MM.1S (cell line): ENCODE measurements at regions not wholly inside any gene's neighbourhood (a gene's known extent, or its start where the extent isn't known, plus 50 kb on each side); places are given as distances from the start of the nearest gene placed in this dataset.

Source experiments
- DNase-seq: peaks from one replicate; pipeline ENCODE4 v3.0.0-alpha.2; 2015
- H2AFZ ChIP-seq: fragments of 300-600 bp; sonication (generic); 2 replicates; pipeline ENCODE4 v1.6.0; 2016; ENCODE audit warnings: antibody characterized with exemption, low read length
- H3F3A ChIP-seq: fragments of 300-600 bp; sonication (generic); 2 replicates; pipeline ENCODE4 v1.6.1; 2016; ENCODE audit warnings: mild to moderate bottlenecking, antibody characterized with exemption, low read length, moderate library complexity, mixed read lengths; ENCODE audit not compliant: insufficient read depth
- H3K27ac ChIP-seq: fragments of 300-600 bp; sonication (generic); 2 replicates; pipeline ENCODE4 v1.5.1; 2016; ENCODE audit warnings: mild to moderate bottlenecking, low read length
- H3K27me3 ChIP-seq: fragments of 300-600 bp; sonication (generic); replicated peaks from 2 replicates; pipeline ENCODE4 v1.6.0; 2016; ENCODE audit warnings: low read length; ENCODE audit not compliant: insufficient read depth
- H3K36me3 ChIP-seq: fragments of 300-600 bp; sonication (generic); replicated peaks from 2 replicates; pipeline ENCODE4 v1.6.1; 2016; ENCODE audit warnings: mild to moderate bottlenecking, low read length, mixed read lengths; ENCODE audit not compliant: insufficient read depth
- H3K4me1 ChIP-seq: fragments of 300-600 bp; sonication (generic); 2 replicates; pipeline ENCODE4 v1.6.1; 2016; ENCODE audit warnings: low read length, mixed read lengths
- H3K4me2 ChIP-seq: fragments of 300-600 bp; sonication (generic); 2 replicates; pipeline ENCODE4 v1.6.0; 2016; ENCODE audit warnings: low read depth, low read length
- H3K4me3 ChIP-seq: fragments of 300-600 bp; sonication (generic); 2 replicates; pipeline ENCODE4 v1.5.1; 2016; ENCODE audit warnings: low read length, mixed read lengths
- H3K79me2 ChIP-seq: fragments of 300-600 bp; sonication (generic); 2 replicates; pipeline ENCODE4 v1.6.1; 2016; ENCODE audit warnings: mixed run types, low read length, mixed read lengths
- H3K9ac ChIP-seq: fragments of 300-600 bp; sonication (generic); 2 replicates; pipeline ENCODE4 v1.6.1; 2016; ENCODE audit warnings: low read length, mixed read lengths
- H3K9me2 ChIP-seq: fragments of 300-600 bp; sonication (generic); replicated peaks from 2 replicates; pipeline ENCODE4 v1.6.1; 2016; ENCODE audit warnings: mild to moderate bottlenecking, low read length, mixed read lengths; ENCODE audit not compliant: insufficient read depth
- H3K9me3 ChIP-seq: fragments of 300-600 bp; sonication (generic); replicated peaks from 2 replicates; pipeline ENCODE4 v1.6.1; 2016; ENCODE audit warnings: mild to moderate bottlenecking, low read length, mixed read lengths; ENCODE audit not compliant: insufficient read depth
- H4K20me1 ChIP-seq: fragments of 300-600 bp; sonication (generic); 2 replicates; pipeline ENCODE4 v1.6.1; 2016; ENCODE audit warnings: mild to moderate bottlenecking, low read length, moderate library complexity, mixed read lengths; ENCODE audit not compliant: insufficient read depth
- EZH2 ChIP-seq: fragments of 300-600 bp; sonication (generic); optimal IDR thresholded peaks from 2 replicates; pipeline ENCODE3; 2017; ENCODE audit warnings: low read depth, mild to moderate bottlenecking, antibody characterized with exemption, low read length, mixed read lengths
- EZH2phosphoT487 ChIP-seq: fragments of 300-600 bp; sonication (generic); IDR thresholded peaks from 2 replicates; pipeline ENCODE4 v1.6.1; 2018; ENCODE audit warnings: antibody characterized with exemption, low read length
- TF ChIP-seq, protein P1 (sequence below): fragments of 300-600 bp; sonication (generic); IDR thresholded peaks from 2 replicates; pipeline ENCODE4 v1.5.1; 2016; ENCODE audit warnings: antibody characterized with exemption, low read length, mixed read lengths

DNA sequence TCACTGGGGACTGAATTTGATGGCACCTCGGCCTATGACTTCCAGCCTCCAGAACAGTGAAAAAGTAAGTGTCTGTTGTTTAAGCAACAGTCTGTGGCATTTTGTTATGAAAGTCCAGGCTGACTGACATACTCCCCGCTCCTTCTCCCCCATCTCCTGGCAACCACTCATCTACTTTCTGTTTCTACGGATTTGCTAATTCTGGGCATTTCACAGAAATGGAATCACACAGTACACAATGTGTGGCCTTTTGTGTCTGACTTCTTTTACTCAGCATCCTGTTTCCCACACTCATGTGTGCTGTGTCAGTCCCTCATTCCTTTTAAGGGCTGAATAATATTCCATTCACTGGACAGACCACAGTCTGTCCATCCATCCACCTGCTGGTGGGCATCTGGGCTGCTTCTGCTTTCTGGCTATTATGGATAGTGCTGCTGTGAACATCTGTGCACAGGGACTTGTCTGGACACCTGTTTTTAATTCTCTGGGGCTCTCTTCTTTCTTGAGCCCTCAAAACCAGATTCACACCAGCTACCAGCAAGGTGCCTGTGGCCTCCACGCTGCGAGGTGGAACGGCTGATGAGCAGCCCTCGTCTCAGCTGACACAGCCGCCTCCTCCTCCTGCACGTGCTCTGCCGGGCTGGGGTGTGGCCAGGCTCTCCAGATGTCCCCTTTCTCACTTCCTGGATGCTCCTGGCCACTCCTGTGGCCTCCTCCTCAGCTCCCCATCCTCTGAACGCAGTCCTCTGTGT, 333.1 kb downstream of the CTTN start:
- Histone ChIP-seq H3K4me3 (no peak overlapping the region), H4K20me1 (no peaks in the 10 kb centered on the region), H3K9me2 (no peaks in the 10 kb centered on the region), H3K4me2 (no peak overlapping the region), H3K9me3 (no peaks in the 10 kb centered on the region), H3F3A (no peaks in the 10 kb centered on the region), H2AFZ (no peak overlapping the region), H3K36me3 (no peaks in the 10 kb centered on the region), H3K79me2 (no peaks in the 10 kb centered on the region), H3K27me3 (peaks cover 93% of the 10 kb centered on the region), H3K9ac (no peak overlapping the region), H3K4me1 (no peaks in the 10 kb centered on the region), H3K27ac (no peak overlapping the region)
- no peak for TF ChIP-seq EZH2phosphoT487
- TF ChIP-seq, protein P1, sequence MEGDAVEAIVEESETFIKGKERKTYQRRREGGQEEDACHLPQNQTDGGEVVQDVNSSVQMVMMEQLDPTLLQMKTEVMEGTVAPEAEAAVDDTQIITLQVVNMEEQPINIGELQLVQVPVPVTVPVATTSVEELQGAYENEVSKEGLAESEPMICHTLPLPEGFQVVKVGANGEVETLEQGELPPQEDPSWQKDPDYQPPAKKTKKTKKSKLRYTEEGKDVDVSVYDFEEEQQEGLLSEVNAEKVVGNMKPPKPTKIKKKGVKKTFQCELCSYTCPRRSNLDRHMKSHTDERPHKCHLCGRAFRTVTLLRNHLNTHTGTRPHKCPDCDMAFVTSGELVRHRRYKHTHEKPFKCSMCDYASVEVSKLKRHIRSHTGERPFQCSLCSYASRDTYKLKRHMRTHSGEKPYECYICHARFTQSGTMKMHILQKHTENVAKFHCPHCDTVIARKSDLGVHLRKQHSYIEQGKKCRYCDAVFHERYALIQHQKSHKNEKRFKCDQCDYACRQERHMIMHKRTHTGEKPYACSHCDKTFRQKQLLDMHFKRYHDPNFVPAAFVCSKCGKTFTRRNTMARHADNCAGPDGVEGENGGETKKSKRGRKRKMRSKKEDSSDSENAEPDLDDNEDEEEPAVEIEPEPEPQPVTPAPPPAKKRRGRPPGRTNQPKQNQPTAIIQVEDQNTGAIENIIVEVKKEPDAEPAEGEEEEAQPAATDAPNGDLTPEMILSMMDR, result no peak
- no peak for DNase-seq

DNA sequence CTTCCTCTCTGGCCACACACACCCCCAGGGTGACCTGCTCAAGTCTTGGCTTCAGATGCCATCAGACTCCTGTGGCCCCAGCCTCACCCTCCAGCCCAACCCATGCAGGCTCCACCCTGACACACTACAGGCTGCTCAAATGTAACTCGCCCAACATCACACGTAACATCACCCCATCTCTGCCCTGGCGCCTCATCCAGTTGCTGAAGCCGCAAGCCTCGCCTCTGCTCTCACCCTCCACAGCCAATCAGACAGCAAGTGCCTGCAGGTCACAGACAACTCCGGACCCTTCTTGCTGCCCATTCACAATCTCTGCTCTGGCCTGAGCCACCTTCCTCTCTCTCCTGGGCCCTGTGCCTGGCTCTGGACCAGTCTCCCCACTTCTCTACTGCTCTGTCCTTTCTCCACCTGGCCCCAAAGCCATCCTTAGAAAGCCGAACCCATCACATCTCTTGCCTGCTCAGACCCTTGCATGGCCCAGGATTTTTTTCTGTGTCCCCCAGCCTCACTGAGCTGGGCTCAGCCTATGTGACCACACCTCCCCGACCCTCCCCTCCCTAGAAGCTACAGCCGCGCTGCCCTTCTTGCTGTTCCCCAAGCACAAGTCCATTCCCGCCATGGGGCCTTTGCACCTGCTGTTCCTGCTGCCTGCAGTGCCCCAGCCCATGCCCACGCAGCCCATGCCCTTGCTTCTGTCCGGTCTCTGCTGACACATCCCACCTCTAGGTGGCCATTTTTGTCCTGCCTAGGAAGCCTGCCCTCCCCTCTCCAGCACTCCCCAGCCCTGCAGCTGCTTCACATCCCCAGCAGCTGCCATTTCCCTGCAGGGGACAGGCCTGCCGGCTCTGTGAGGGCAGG, 333.9 kb downstream of the CTTN start:
- H3K36me3 ChIP-seq, result no peaks in the 10 kb centered on the region
- H3K9me2 ChIP-seq, result no peaks in the 10 kb centered on the region
- H3K27me3 ChIP-seq, result peaks cover 94% of the 10 kb centered on the region
- H3K9ac ChIP-seq, result no peak overlapping the region
- no peaks in the 10 kb centered on the region for H3K4me1 ChIP-seq
- H3K4me3 ChIP-seq, result no peak overlapping the region
- TF ChIP-seq, protein P1, result no peak
- TF ChIP-seq EZH2phosphoT487 (no peak), EZH2 (no peak)
- no peak overlapping the region for H3K4me2 ChIP-seq
- no peaks in the 10 kb centered on the region for H3F3A ChIP-seq
- no peak overlapping the region for H3K27ac ChIP-seq
- no peaks in the 10 kb centered on the region for H3K79me2 ChIP-seq
- H4K20me1 ChIP-seq, result no peaks in the 10 kb centered on the region
- DNase-seq, result no peak
- H3K9me3 ChIP-seq, result no peaks in the 10 kb centered on the region
- H2AFZ ChIP-seq, result no peak overlapping the region

DNA sequence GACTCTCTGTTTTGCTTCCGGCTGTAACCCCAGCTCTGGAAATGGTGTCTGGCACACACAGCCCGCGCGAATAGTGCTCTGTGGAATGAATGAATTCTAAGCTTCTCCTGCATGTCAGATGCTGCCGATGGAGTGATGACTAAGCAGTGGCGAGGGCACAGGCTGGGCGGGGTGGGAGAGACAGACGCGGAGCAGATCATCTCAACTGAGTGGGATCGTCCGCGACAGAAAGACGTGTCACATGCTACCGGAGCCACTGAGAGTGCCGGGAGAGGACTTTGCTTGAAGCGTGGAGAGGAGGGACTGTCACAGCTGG, 334.5 kb downstream of the CTTN start:
- no peak for DNase-seq
- H3K27me3 ChIP-seq, result peaks cover 94% of the 10 kb centered on the region
- H3K9me2 ChIP-seq, result no peaks in the 10 kb centered on the region
- no peaks in the 10 kb centered on the region for H3K4me1 ChIP-seq
- no peak overlapping the region for H3K4me2 ChIP-seq
- H3K9me3 ChIP-seq, result no peaks in the 10 kb centered on the region
- no peak overlapping the region for H2AFZ ChIP-seq
- no peaks in the 10 kb centered on the region for H3K36me3 ChIP-seq
- no peaks in the 10 kb centered on the region for H3F3A ChIP-seq
- no peak overlapping the region for H3K27ac ChIP-seq
- no peak overlapping the region for H3K9ac ChIP-seq
- H3K4me3 ChIP-seq, result no peak overlapping the region
- TF ChIP-seq EZH2, result no peak
- no peak for TF ChIP-seq EZH2phosphoT487
- TF ChIP-seq, protein P1, result no peak
- no peaks in the 10 kb centered on the region for H3K79me2 ChIP-seq
- H4K20me1 ChIP-seq, result no peaks in the 10 kb centered on the region
